Type B pancreatic cell (in vitro differentiated cells): ENCODE measurements at regions not wholly inside any gene's neighbourhood (a gene's known extent, or its start where the extent isn't known, plus 50 kb on each side); places are given as distances from the start of the nearest gene placed in this dataset.

Experiments
- DNase-seq: peaks from one replicate; pipeline ENCODE4 v3.0.0; 2021; ENCODE audit warnings: mixed read lengths; ENCODE audit not compliant: unreplicated experiment; ENCODE audit errors: extremely low spot score
- H3K27ac Mint-ChIP-seq: 2 replicates; pipeline ENCODE4 v1.8.0; 2021; ENCODE audit warnings: mild to moderate bottlenecking, mixed read lengths
- H3K27me3 Mint-ChIP-seq: 2 replicates; pipeline ENCODE4 v1.8.0; 2021; ENCODE audit warnings: mixed read lengths
- H3K36me3 Mint-ChIP-seq: 2 replicates; pipeline ENCODE4 v1.8.0; 2021; ENCODE audit warnings: mixed read lengths
- H3K4me1 Mint-ChIP-seq: one replicate; pipeline ENCODE4 v1.8.0; 2021; ENCODE audit warnings: mixed read lengths; ENCODE audit not compliant: unreplicated experiment
- H3K4me3 Mint-ChIP-seq: 2 replicates; pipeline ENCODE4 v1.8.0; 2021; ENCODE audit warnings: mild to moderate bottlenecking, mixed read lengths
- H3K9me3 Mint-ChIP-seq: 2 replicates; pipeline ENCODE4 v1.8.0; 2021; ENCODE audit warnings: mixed read lengths
- TF ChIP-seq, protein P1 (sequence below): fragments of 200-600 bp; sonication (generic); conservative IDR thresholded peaks from 2 replicates; pipeline ENCODE4 v1.5.0; 2021; ENCODE audit warnings: antibody characterized with exemption, mild to moderate bottlenecking

- TF ChIP-seq, protein P1, sequence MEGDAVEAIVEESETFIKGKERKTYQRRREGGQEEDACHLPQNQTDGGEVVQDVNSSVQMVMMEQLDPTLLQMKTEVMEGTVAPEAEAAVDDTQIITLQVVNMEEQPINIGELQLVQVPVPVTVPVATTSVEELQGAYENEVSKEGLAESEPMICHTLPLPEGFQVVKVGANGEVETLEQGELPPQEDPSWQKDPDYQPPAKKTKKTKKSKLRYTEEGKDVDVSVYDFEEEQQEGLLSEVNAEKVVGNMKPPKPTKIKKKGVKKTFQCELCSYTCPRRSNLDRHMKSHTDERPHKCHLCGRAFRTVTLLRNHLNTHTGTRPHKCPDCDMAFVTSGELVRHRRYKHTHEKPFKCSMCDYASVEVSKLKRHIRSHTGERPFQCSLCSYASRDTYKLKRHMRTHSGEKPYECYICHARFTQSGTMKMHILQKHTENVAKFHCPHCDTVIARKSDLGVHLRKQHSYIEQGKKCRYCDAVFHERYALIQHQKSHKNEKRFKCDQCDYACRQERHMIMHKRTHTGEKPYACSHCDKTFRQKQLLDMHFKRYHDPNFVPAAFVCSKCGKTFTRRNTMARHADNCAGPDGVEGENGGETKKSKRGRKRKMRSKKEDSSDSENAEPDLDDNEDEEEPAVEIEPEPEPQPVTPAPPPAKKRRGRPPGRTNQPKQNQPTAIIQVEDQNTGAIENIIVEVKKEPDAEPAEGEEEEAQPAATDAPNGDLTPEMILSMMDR = no peak
- H3K9me3 Mint-ChIP-seq = peaks cover 4% of the 10 kb centered on the region
- H3K36me3 Mint-ChIP-seq = no peaks in the 10 kb centered on the region
- H3K27me3 Mint-ChIP-seq = no peaks in the 10 kb centered on the region
- peaks cover 20% of the 10 kb centered on the region for H3K4me1 Mint-ChIP-seq
- H3K4me3 Mint-ChIP-seq = no peak overlapping the region
- no peak overlapping the region for H3K27ac Mint-ChIP-seq
- no peak for DNase-seq
Measured at GRCh38 chr1:78830321-78830720, 176.2 kb downstream of the ADGRL4 start.

GRCh38 chr1:78831731-78832360, 174.7 kb downstream of the ADGRL4 start:
- H3K27ac Mint-ChIP-seq = no peak overlapping the region
- peaks cover 20% of the 10 kb centered on the region for H3K4me1 Mint-ChIP-seq
- no peaks in the 10 kb centered on the region for H3K36me3 Mint-ChIP-seq
- TF ChIP-seq, protein P1 = no peak
- no peaks in the 10 kb centered on the region for H3K27me3 Mint-ChIP-seq
- DNase-seq = no peak
- peaks cover 4% of the 10 kb centered on the region for H3K9me3 Mint-ChIP-seq
- H3K4me3 Mint-ChIP-seq = no peak overlapping the region

DNA sequence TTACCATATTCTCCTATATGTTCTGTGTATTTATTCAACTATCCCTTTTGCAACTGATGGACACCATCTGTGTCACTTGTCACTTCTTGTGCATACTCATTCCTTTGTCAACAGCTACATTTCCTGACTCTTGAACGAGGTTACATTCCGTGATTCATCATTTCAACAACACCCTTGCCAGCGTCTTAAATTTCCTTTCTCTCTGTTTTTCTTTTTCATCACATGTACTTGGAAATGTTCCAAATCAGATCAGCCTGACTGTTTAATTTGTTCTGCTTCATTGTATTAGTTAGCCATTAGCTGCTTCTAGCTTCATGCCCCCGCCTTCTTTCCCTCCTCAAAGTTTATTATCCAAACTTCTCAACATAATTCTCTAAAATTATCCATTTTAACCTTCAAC, 173.0 kb downstream of the ADGRL4 start:
- TF ChIP-seq, protein P1 = no peak
- peaks cover 4% of the 10 kb centered on the region for H3K9me3 Mint-ChIP-seq
- H3K27me3 Mint-ChIP-seq = no peaks in the 10 kb centered on the region
- peaks cover 20% of the 10 kb centered on the region for H3K4me1 Mint-ChIP-seq
- H3K4me3 Mint-ChIP-seq = no peak overlapping the region
- no peak for DNase-seq
- no peaks in the 10 kb centered on the region for H3K36me3 Mint-ChIP-seq
- no peak overlapping the region for H3K27ac Mint-ChIP-seq

DNA sequence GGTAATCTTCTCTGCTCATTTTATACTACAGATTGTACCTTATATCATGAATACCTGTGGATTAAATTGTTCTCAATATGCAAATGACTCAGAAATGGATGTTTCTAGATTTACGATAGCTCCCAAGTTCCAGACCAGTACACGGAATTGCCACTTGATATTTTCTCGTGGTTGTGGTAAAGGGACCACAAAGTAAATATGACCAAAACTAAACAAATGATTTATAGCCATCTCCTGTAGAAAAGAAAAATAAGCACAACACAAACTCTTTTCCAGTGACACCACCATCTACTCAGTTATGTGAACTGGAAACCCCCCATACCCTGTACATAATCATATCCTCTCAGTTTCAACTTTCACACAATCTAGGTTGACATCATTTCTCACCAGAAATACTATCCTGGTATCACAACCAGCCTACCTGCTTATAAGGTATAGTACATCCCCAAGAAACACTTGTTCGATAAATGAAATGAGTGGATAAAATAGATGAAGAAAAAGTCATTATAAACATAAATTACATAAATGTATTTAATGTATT, 172.3 kb downstream of the ADGRL4 start:
- H3K9me3 Mint-ChIP-seq = peaks cover 4% of the 10 kb centered on the region
- no peaks in the 10 kb centered on the region for H3K27me3 Mint-ChIP-seq
- H3K4me1 Mint-ChIP-seq = peaks cover 20% of the 10 kb centered on the region
- H3K4me3 Mint-ChIP-seq = no peak overlapping the region
- DNase-seq = no peak
- no peaks in the 10 kb centered on the region for H3K36me3 Mint-ChIP-seq
- H3K27ac Mint-ChIP-seq = no peak overlapping the region
- TF ChIP-seq, protein P1 = no peak

- H3K9me3 Mint-ChIP-seq = peaks cover 4% of the 10 kb centered on the region
- H3K36me3 Mint-ChIP-seq = no peaks in the 10 kb centered on the region
- H3K4me1 Mint-ChIP-seq = peaks cover 22% of the 10 kb centered on the region
- TF ChIP-seq, protein P1 = no peak
- no peak overlapping the region for H3K27ac Mint-ChIP-seq
- H3K27me3 Mint-ChIP-seq = peaks cover 5% of the 10 kb centered on the region
- no peak for DNase-seq
- H3K4me3 Mint-ChIP-seq = no peak overlapping the region
Measured at GRCh38 chr1:78836726-78837125, 169.8 kb downstream of the ADGRL4 start.
